Left lung (tissue), 4 donors: ENCODE measurements at regions not wholly inside any gene's neighbourhood (a gene's known extent, or its start where the extent isn't known, plus 50 kb on each side); places are given as distances from the start of the nearest gene placed in this dataset.

Source experiments
- ATAC-seq: fragments of 200-7000 bp; cut with Tn5 transposase; one replicate; pipeline ENCODE4 v1.9.1; 2020; ENCODE audit warnings: moderate library complexity
- DNase-seq, 4 donors: peaks; one replicate each; pipeline ENCODE4 v3.0.0-alpha.2; 2013 to 2020
- H3K27ac ChIP-seq, 2 donors: fragments of 200-600 bp; sonication (generic) in 1 of 2; one replicate each; pipeline versions ENCODE4 v1.5.0 to v1.8.0; 2020 to 2021
- H3K27me3 ChIP-seq, 2 donors: fragments of 200-600 bp; sonication (generic) in 1 of 2; one replicate each; pipeline versions ENCODE4 v1.5.0 to v1.8.0; 2020 to 2021
- H3K36me3 ChIP-seq, 2 donors: fragments of 200-600 bp; sonication (generic) in 1 of 2; one replicate each; pipeline versions ENCODE4 v1.5.0 to v1.8.0; 2020 to 2021
- H3K4me1 ChIP-seq, 2 donors: fragments of 200-600 bp; one replicate each; pipeline ENCODE4 v1.8.0; 2021
- H3K4me3 ChIP-seq, 2 donors: fragments of 200-600 bp; sonication (generic) in 1 of 2; one replicate each; pipeline versions ENCODE4 v1.5.0 to v1.8.0; 2020 to 2021; ENCODE audit warnings: mild to moderate bottlenecking in 1 of 2
- H3K9me3 ChIP-seq, 2 donors: fragments of 200-600 bp; sonication (generic) in 1 of 2; one replicate each; pipeline versions ENCODE4 v1.5.0 to v1.8.0; 2020 to 2021
- CTCF ChIP-seq, 2 donors: fragments of 200-600 bp; sonication (generic) in 1 of 2; IDR thresholded peaks; one replicate each; pipeline versions ENCODE4 v1.5.0 to v1.8.0; 2021; ENCODE audit warnings: antibody characterized with exemption in 2 of 2
- intact Hi-C, 2 donors: fragments of 100-400 bp; cut with DNase I; formaldehyde crosslinking; loops; one replicate each; pipeline versions ENCODE4 v1.11.2 to v1.14.2; 2022
- donor health status: DM: no; HTN: yes; CAD: no.
- donor health status: DM: no; HTN: no; CAD: no.

- DNase-seq (no peak), ATAC-seq (no peak)
- Histone ChIP-seq H3K36me3 (no peaks in the 10 kb centered on the region), H3K4me1 (no peaks in the 10 kb centered on the region), H3K9me3 (no peaks in the 10 kb centered on the region), H3K27ac (no peak overlapping the region), H3K4me3 (no peak overlapping the region), H3K27me3 (no peaks in the 10 kb centered on the region)
- TF ChIP-seq CTCF (IDR thresholded peaks at IDR 0.05): no peak
- intact Hi-C loops: no loop called here
Observed at GRCh38 chr3:17994167-17994566, 251.7 kb upstream of the TBC1D5 start.

GRCh38 chr3:17990390-17990789, 248.0 kb upstream of the TBC1D5 start:
- Histone ChIP-seq H3K4me1 (no peaks in the 10 kb centered on the region), H3K27me3 (no peaks in the 10 kb centered on the region), H3K4me3 (no peak overlapping the region), H3K27ac (no peak overlapping the region), H3K9me3 (no peaks in the 10 kb centered on the region), H3K36me3 (no peaks in the 10 kb centered on the region)
- intact Hi-C loops: no loop called here
- DNase-seq (no peak), ATAC-seq (no peak)
- TF ChIP-seq CTCF (IDR thresholded peaks at IDR 0.05): no peak

GRCh38 chr3:17986348-17986816, 244.0 kb upstream of the TBC1D5 start:
- DNase-seq (no peak), ATAC-seq (no peak)
- no peaks in the 10 kb centered on the region for H3K4me1 ChIP-seq
- no peaks in the 10 kb centered on the region for H3K36me3 ChIP-seq
- TF ChIP-seq CTCF (IDR thresholded peaks at IDR 0.05): no peak
- intact Hi-C loops: no loop called here
- no peaks in the 10 kb centered on the region for H3K27me3 ChIP-seq
- no peaks in the 10 kb centered on the region for H3K9me3 ChIP-seq
- H3K4me3 ChIP-seq: no peak overlapping the region
- H3K27ac ChIP-seq: no peak overlapping the region

GRCh38 chr3:17985658-17986347, 243.4 kb upstream of the TBC1D5 start:
- H3K27me3 ChIP-seq: no peaks in the 10 kb centered on the region
- no peaks in the 10 kb centered on the region for H3K9me3 ChIP-seq
- intact Hi-C loops: no loop called here
- no peak overlapping the region for H3K27ac ChIP-seq
- H3K36me3 ChIP-seq: no peaks in the 10 kb centered on the region
- no peak overlapping the region for H3K4me3 ChIP-seq
- TF ChIP-seq CTCF (IDR thresholded peaks at IDR 0.05): no peak
- no peaks in the 10 kb centered on the region for H3K4me1 ChIP-seq
- DNase-seq (no peak), ATAC-seq (no peak)

DNA sequence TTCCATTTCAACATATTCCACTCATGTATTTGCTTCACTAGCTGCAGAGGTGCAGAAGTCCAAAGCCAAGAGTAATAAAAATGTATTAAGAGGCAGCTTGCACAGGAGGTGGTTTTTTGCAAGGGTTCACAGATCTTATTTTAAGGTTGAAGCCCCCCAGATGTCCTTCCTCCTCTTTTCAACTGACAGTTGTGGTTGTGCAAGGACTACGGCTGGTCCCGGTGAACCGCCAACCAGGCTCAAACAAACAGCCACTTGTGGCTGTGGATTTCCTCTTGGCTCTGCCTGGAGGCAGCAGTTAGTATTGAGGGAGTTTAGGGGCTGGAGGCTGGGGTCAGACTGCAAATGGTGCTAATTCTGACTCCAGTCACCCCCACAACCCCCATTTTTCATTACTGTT, 240.7 kb upstream of the TBC1D5 start:
- Histone ChIP-seq H3K27me3 (no peaks in the 10 kb centered on the region), H3K36me3 (no peaks in the 10 kb centered on the region), H3K4me1 (no peaks in the 10 kb centered on the region), H3K9me3 (no peaks in the 10 kb centered on the region), H3K27ac (no peak overlapping the region), H3K4me3 (no peak overlapping the region)
- ATAC-seq (no peak), DNase-seq (no peak)
- no peak for TF ChIP-seq CTCF (IDR thresholded peaks at IDR 0.05)
- intact Hi-C loops: no loop called here
